K562 (cell line): ENCODE measurements at regions not wholly inside any gene's neighbourhood (a gene's known extent, or its start where the extent isn't known, plus 50 kb on each side); places are given as distances from the start of the nearest gene placed in this dataset.

Experiments used
- ELF2 ChIP-seq: fragments of 250-450 bp; sonication (Bioruptor Pico); IDR thresholded peaks from 2 replicates; pipeline ENCODE4 v1.5.0; 2021; ENCODE audit warnings: mild to moderate bottlenecking
- FOXA3 ChIP-seq, 2 experiments: fragments of 450-650 bp in 1 of 2; sonication (generic) in 1 of 2; formaldehyde crosslinking; IDR thresholded peaks in 1 of 2; conservative IDR thresholded peaks in 1 of 2; 2 replicates each; pipeline versions ENCODE4 v1.4.0 to v1.8.0; 2020 to 2022; ENCODE audit warnings: mild to moderate bottlenecking in 2 of 2, missing genetic modification reagents in 1 of 2
- FOXM1 ChIP-seq, 2 experiments: fragments of 450-650 bp in 1 of 2; sonication (generic) in 1 of 2; formaldehyde crosslinking in 1 of 2; IDR thresholded peaks; 2 replicates each; pipeline versions ENCODE4 v1.6.1 to v1.9.0; 2017 to 2022; ENCODE audit warnings: low read depth in 2 of 2, mild to moderate bottlenecking in 2 of 2, missing genetic modification reagents in 1 of 2, moderate library complexity in 1 of 2
- GABPA ChIP-seq: fragments of 200-800 bp; sonication (Bioruptor generic); conservative IDR thresholded peaks from 2 replicates; pipeline ENCODE4 v1.6.1; 2016; ENCODE audit warnings: low read depth, missing genetic modification characterization, missing compliant biosample characterization
- MYNN ChIP-seq, 2 experiments: sonication (generic); formaldehyde crosslinking in 1 of 2; IDR thresholded peaks; 2 replicates each; pipeline versions ENCODE4 v1.5.0 to v1.6.1; 2016 to 2020; ENCODE audit warnings: antibody characterized with exemption in 1 of 2, missing genetic modification reagents in 1 of 2
- NEUROD1 ChIP-seq: fragments of 150-350 bp; IDR thresholded peaks from 2 replicates; pipeline ENCODE4 v1.6.1; 2014; ENCODE audit warnings: borderline replicate concordance, low read length, low read depth; ENCODE audit not compliant: partially characterized antibody
- NFATC3 ChIP-seq: fragments of 450-650 bp; IDR thresholded peaks from 2 replicates; pipeline ENCODE4 v1.6.1; 2017; ENCODE audit warnings: mild to moderate bottlenecking
- NKRF ChIP-seq: fragments of 450-650 bp; IDR thresholded peaks from 2 replicates; pipeline ENCODE4 v1.6.1; 2016; ENCODE audit warnings: borderline replicate concordance
- PYGO2 ChIP-seq: fragments of 450-650 bp; IDR thresholded peaks from 2 replicates; pipeline ENCODE4 v1.6.1; 2016; ENCODE audit warnings: mild to moderate bottlenecking, missing genetic modification characterization, moderate library complexity, missing compliant biosample characterization
- RB1 ChIP-seq: fragments of 450-650 bp; IDR thresholded peaks from 2 replicates; pipeline ENCODE4 v1.6.1; 2017; ENCODE audit warnings: low read depth, mild to moderate bottlenecking
- RBM39 ChIP-seq: fragments of 200-400 bp; formaldehyde crosslinking; optimal IDR thresholded peaks from 2 replicates; pipeline ENCODE3; 2018; ENCODE audit warnings: low read depth, low read length
- SIN3B ChIP-seq: fragments of 450-650 bp; IDR thresholded peaks from 2 replicates; pipeline ENCODE4 v1.6.1; 2017; ENCODE audit warnings: low read depth, mild to moderate bottlenecking, moderate library complexity
- SMAD2 ChIP-seq: fragments of 150-350 bp; IDR thresholded peaks from 2 replicates; pipeline ENCODE4 v1.6.1; 2014; ENCODE audit warnings: low read depth, mild to moderate bottlenecking, low read length
- STAT5A ChIP-seq: IDR thresholded peaks from 2 replicates; pipeline ENCODE4 v1.6.1; 2012; ENCODE audit warnings: low read length, inconsistent platforms, borderline replicate concordance
- TCF7L2 ChIP-seq: fragments of 150-350 bp; IDR thresholded peaks from 2 replicates; pipeline ENCODE4 v1.6.1; 2016; ENCODE audit warnings: low read depth, mild to moderate bottlenecking, low read length, moderate library complexity
- YY1 ChIP-seq, 3 experiments: IDR thresholded peaks; 2 replicates each; pipeline ENCODE4 v1.6.1; 2011; ENCODE audit warnings: low read length in 2 of 3, mild to moderate bottlenecking in 2 of 3, moderate library complexity in 2 of 3, borderline replicate concordance in 1 of 3, control low read depth in 1 of 3, low read depth in 1 of 3; ENCODE audit not compliant: insufficient read depth in 3 of 3, insufficient replicate concordance in 2 of 3, control insufficient read depth in 1 of 3, insufficient read length in 1 of 3; ENCODE audit errors: extremely low read depth in 1 of 3
- ZBED1 ChIP-seq: IDR thresholded peaks from 2 replicates; pipeline ENCODE4 v1.6.1; 2014
- ZBTB5 ChIP-seq: fragments of 450-650 bp; IDR thresholded peaks from 2 replicates; pipeline ENCODE4 v1.6.1; 2017; ENCODE audit warnings: antibody characterized with exemption
- ZNF707 ChIP-seq: fragments of 250-450 bp; sonication (Bioruptor Pico); conservative IDR thresholded peaks from 2 replicates; pipeline ENCODE4 v1.8.0; 2022; ENCODE audit warnings: inconsistent platforms, mild to moderate bottlenecking, moderate library complexity
- TF ChIP-seq, protein P1 (sequence below), 3 experiments: IDR thresholded peaks in 2 of 3; conservative IDR thresholded peaks in 1 of 3; 2 replicates each; pipeline ENCODE4 v1.5.1; 2011 to 2012; ENCODE audit warnings: low read length in 3 of 3, mild to moderate bottlenecking in 3 of 3, control low read depth in 2 of 3, improper control_type of control experiment in 1 of 3, inconsistent platforms in 1 of 3, low read depth in 1 of 3, mixed read lengths in 1 of 3, moderate library complexity in 1 of 3; ENCODE audit not compliant: insufficient read depth in 2 of 3
- TF ChIP-seq, protein P2 (sequence below): fragments of 450-650 bp; formaldehyde crosslinking; IDR thresholded peaks from 2 replicates; pipeline ENCODE4 v1.4.0; 2022; ENCODE audit warnings: mild to moderate bottlenecking, moderate library complexity

DNA sequence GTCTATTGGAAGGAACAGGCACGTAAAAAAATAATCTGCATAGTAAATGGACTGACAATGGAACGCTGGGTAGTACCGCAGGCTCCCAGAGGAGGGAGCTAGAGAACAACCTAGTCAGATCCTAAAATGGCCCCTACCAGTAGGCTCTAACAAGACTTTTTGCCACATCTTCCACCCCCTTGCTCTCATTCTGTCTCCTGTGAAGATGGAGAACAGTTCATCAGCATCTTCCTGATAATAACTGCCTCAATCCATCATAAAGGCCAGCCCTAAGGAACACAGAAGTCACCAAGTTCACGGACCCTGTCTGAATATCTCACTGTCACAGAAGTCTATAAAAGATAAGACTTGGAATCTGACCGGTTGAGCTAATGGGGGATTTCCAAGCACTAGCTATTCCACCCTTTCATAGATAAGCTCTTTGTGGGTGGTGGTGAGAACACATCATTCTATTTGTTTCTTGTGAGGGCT, 133.4 kb downstream of the SLC1A3 start (continued):
- no peak for TF ChIP-seq TCF7L2
- TF ChIP-seq GABPA = 0 out of 2 replicates have a peak, but pooled peaks have one; percentile 12
- peak; percentile 67 for TF ChIP-seq FOXM1 (IDR thresholded peaks at IDR 0.05; ENCODE audit: low read depth)
- no peak for TF ChIP-seq FOXM1 (CRISPR knock-in tag; IDR thresholded peaks at IDR 0.05; ENCODE audit: low read depth)
- no peak for TF ChIP-seq PYGO2 (tag)
- TF ChIP-seq MYNN (IDR thresholded peaks at IDR 0.05) = no peak
- TF ChIP-seq MYNN (CRISPR knock-in tag; IDR thresholded peaks at IDR 0.05) = no peak
- no peak for TF ChIP-seq NKRF
- TF ChIP-seq NEUROD1 = peak; percentile 46
- no peak; the same call in 1 of the 2 replicates for TF ChIP-seq ELF2 (CRISPR knock-in tag)
- TF ChIP-seq ZBTB5 = no peak
- TF ChIP-seq ZBED1 = no peak
- TF ChIP-seq, protein P1, sequence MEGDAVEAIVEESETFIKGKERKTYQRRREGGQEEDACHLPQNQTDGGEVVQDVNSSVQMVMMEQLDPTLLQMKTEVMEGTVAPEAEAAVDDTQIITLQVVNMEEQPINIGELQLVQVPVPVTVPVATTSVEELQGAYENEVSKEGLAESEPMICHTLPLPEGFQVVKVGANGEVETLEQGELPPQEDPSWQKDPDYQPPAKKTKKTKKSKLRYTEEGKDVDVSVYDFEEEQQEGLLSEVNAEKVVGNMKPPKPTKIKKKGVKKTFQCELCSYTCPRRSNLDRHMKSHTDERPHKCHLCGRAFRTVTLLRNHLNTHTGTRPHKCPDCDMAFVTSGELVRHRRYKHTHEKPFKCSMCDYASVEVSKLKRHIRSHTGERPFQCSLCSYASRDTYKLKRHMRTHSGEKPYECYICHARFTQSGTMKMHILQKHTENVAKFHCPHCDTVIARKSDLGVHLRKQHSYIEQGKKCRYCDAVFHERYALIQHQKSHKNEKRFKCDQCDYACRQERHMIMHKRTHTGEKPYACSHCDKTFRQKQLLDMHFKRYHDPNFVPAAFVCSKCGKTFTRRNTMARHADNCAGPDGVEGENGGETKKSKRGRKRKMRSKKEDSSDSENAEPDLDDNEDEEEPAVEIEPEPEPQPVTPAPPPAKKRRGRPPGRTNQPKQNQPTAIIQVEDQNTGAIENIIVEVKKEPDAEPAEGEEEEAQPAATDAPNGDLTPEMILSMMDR (IDR thresholded peaks at IDR 0.05 in 2 of 3, conservative IDR thresholded peaks at IDR 0.05 in 1 of 3; ENCODE audit: insufficient read depth in 2 of 3, low read depth in 1 of 3, low read length in 3 of 3) = peak; percentile 85 to 96 (median 96)
- no peak for TF ChIP-seq NFATC3
- TF ChIP-seq, protein P2, sequence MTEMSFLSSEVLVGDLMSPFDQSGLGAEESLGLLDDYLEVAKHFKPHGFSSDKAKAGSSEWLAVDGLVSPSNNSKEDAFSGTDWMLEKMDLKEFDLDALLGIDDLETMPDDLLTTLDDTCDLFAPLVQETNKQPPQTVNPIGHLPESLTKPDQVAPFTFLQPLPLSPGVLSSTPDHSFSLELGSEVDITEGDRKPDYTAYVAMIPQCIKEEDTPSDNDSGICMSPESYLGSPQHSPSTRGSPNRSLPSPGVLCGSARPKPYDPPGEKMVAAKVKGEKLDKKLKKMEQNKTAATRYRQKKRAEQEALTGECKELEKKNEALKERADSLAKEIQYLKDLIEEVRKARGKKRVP (CRISPR knock-in tag) = no peak
- no peak for TF ChIP-seq SIN3B
- 0 out of 2 replicates have a peak, but pooled peaks have one; percentile 48 for TF ChIP-seq RB1
- TF ChIP-seq FOXA3 (CRISPR knock-in tag; conservative IDR thresholded peaks at IDR 0.05 in 1 of 2, IDR thresholded peaks at IDR 0.05 in 1 of 2) = no peak
- no peak for TF ChIP-seq RBM39
- peak; percentile 65 to 94 (median 79) for TF ChIP-seq YY1 (IDR thresholded peaks at IDR 0.05; ENCODE audit: borderline replicate concordance in 1 of 3, control insufficient read depth in 1 of 3, extremely low read depth in 1 of 3, insufficient read depth in 3 of 3, insufficient read length in 1 of 3, insufficient replicate concordance in 2 of 3, low read depth in 1 of 3, low read length in 2 of 3)
- no peak for TF ChIP-seq SMAD2
- no peak for TF ChIP-seq ZNF707 (CRISPR knock-in tag)
- TF ChIP-seq STAT5A = peak; percentile 61; the same call in 1 of the 2 replicates
